Naive thymus-derived CD4-positive, alpha-beta T cell (primary cell): ENCODE measurements at regions not wholly inside any gene's neighbourhood (a gene's known extent, or its start where the extent isn't known, plus 50 kb on each side); places are given as distances from the start of the nearest gene placed in this dataset.

ENCODE experiments used
- ATAC-seq: fragments of 150-1000 bp; cut with Tn5 transposase; 2 replicates; pipeline ENCODE4 v1.10.0; 2021; ENCODE audit warnings: mild to moderate bottlenecking, moderate library complexity
- CTCF ChIA-PET: fragments of 350-600 bp; sonication (Branson Sonifier 250); formaldehyde crosslinking; loops from one replicate; lab custom pipeline; 2021; ENCODE audit warnings: antibody characterized with exemption; lab: Charles Lee
- POLR2A ChIA-PET: fragments of 350-600 bp; sonication (Branson Sonifier 250); formaldehyde crosslinking; loops from one replicate; lab custom pipeline; 2021; ENCODE audit warnings: antibody characterized with exemption, inconsistent platforms; lab: Charles Lee
- DNase-seq, 9 donors: peaks; one replicate each; pipeline versions ENCODE4 v3.0.0 to v3.0.0-alpha.2; 2020 to 2022; ENCODE audit warnings: mixed read lengths in 1 of 9
- H3K27ac ChIP-seq: one replicate; pipeline ENCODE4 v1.7.0; 2013; ENCODE audit warnings: mild to moderate bottlenecking, low read depth, low read length, moderate library complexity
- H3K27me3 ChIP-seq, 2 donors: one replicate each; pipeline ENCODE4 v1.7.0; 2013; ENCODE audit warnings: low read length in 2 of 2, mild to moderate bottlenecking in 2 of 2, moderate library complexity in 2 of 2; ENCODE audit not compliant: control insufficient read depth in 2 of 2, insufficient read depth in 2 of 2
- H3K36me3 ChIP-seq, 3 experiments: 1 replicate in 2 of 3; 2 replicates in 1 of 3; pipeline ENCODE4 v1.7.0; 2013; ENCODE audit warnings: low read length in 3 of 3, mild to moderate bottlenecking in 3 of 3, moderate library complexity in 1 of 3; ENCODE audit not compliant: insufficient read depth in 3 of 3, control insufficient read depth in 2 of 3
- H3K4me1 ChIP-seq, 2 donors: one replicate each; pipeline ENCODE4 v1.7.0; 2013; ENCODE audit warnings: low read length in 2 of 2, mild to moderate bottlenecking in 2 of 2, moderate library complexity in 1 of 2; ENCODE audit not compliant: control insufficient read depth in 2 of 2, insufficient read depth in 2 of 2
- H3K4me3 ChIP-seq: 2 replicates; pipeline ENCODE4 v1.7.0; 2013; ENCODE audit warnings: mild to moderate bottlenecking, low read length
- H3K9me3 ChIP-seq, 3 experiments: 1 replicate in 2 of 3; 2 replicates in 1 of 3; pipeline ENCODE4 v1.7.0; 2013; ENCODE audit warnings: low read length in 3 of 3; ENCODE audit not compliant: control insufficient read depth in 2 of 3
- H3K27ac Mint-ChIP-seq, 9 donors: one replicate each; pipeline ENCODE4 v1.8.0; 2020 to 2022; ENCODE audit warnings: mixed read lengths in 9 of 9, mild to moderate bottlenecking in 8 of 9, moderate library complexity in 5 of 9, inconsistent platforms in 2 of 9
- H3K27me3 Mint-ChIP-seq, 5 donors: one replicate each; pipeline ENCODE4 v1.8.0; 2021 to 2022; ENCODE audit warnings: mixed read lengths in 5 of 5, mild to moderate bottlenecking in 1 of 5
- H3K36me3 Mint-ChIP-seq, 5 donors: one replicate each; pipeline ENCODE4 v1.8.0; 2020 to 2022; ENCODE audit warnings: mixed read lengths in 5 of 5, mild to moderate bottlenecking in 3 of 5, inconsistent platforms in 1 of 5
- H3K4me1 Mint-ChIP-seq, 7 donors: one replicate each; pipeline ENCODE4 v1.8.0; 2020 to 2022; ENCODE audit warnings: mixed read lengths in 7 of 7, mild to moderate bottlenecking in 3 of 7, inconsistent platforms in 1 of 7
- H3K4me3 Mint-ChIP-seq, 10 donors: one replicate each; pipeline ENCODE4 v1.8.0; 2020 to 2022; ENCODE audit warnings: mild to moderate bottlenecking in 10 of 10, mixed read lengths in 10 of 10, moderate library complexity in 6 of 10, inconsistent platforms in 2 of 10
- H3K9me3 Mint-ChIP-seq, 11 donors: one replicate each; pipeline ENCODE4 v1.8.0; 2020 to 2022; ENCODE audit warnings: mixed read lengths in 11 of 11, mild to moderate bottlenecking in 4 of 11, inconsistent platforms in 1 of 11, moderate library complexity in 1 of 11
- intact Hi-C, 2 donors: fragments of 100-400 bp; cut with micrococcal nuclease; formaldehyde crosslinking; loops; one replicate each; pipeline ENCODE4 v1.15.1; 2023

- DNase-seq = no peak
- Mint-ChIP-seq H3K27ac (no peak overlapping the region), H3K36me3 (no peaks in the 10 kb centered on the region), H3K4me1 (no peaks in the 10 kb centered on the region), H3K4me3 (no peak overlapping the region), H3K27me3 (no peaks in the 10 kb centered on the region), H3K9me3 (peaks cover 0 to 26% (median 9%) of the 10 kb centered on the region in 11 donors)
- ChIA-PET POLR2A (no interaction called here), CTCF (no interaction called here)
- Histone ChIP-seq H3K4me3 (no peak overlapping the region), H3K9me3 (no peaks in the 10 kb centered on the region), H3K27me3 (no peaks in the 10 kb centered on the region), H3K27ac (no peak overlapping the region), H3K4me1 (no peaks in the 10 kb centered on the region), H3K36me3 (no peaks in the 10 kb centered on the region)
- ATAC-seq = no peak
- intact Hi-C loops = no loop called here
These were observed 594.9 kb downstream of the KCTD8 start for GRCh38 chr4:43853565-43854264.

GRCh38 chr4:43855283-43855682 is 593.3 kb downstream of the KCTD8 start:
- DNase-seq (no peak), ATAC-seq (no peak)
- no peaks in the 10 kb centered on the region for H3K27me3 Mint-ChIP-seq
- H3K4me1 ChIP-seq = no peaks in the 10 kb centered on the region
- no peak overlapping the region for H3K4me3 Mint-ChIP-seq
- H3K4me3 ChIP-seq = no peak overlapping the region
- intact Hi-C loops = no loop called here
- no peaks in the 10 kb centered on the region for H3K36me3 ChIP-seq
- no peaks in the 10 kb centered on the region for H3K9me3 ChIP-seq
- H3K27ac ChIP-seq = no peak overlapping the region
- no peaks in the 10 kb centered on the region for H3K27me3 ChIP-seq
- no peak overlapping the region for H3K27ac Mint-ChIP-seq
- no peaks in the 10 kb centered on the region for H3K36me3 Mint-ChIP-seq
- H3K4me1 Mint-ChIP-seq = no peaks in the 10 kb centered on the region
- POLR2A ChIA-PET = no interaction called here
- H3K9me3 Mint-ChIP-seq = peaks cover 7 to 33% (median 11%) of the 10 kb centered on the region in 11 donors
- CTCF ChIA-PET = no interaction called here

GRCh38 chr4:43864616-43865146 is 583.9 kb downstream of the KCTD8 start:
- no peak overlapping the region for H3K4me3 ChIP-seq
- H3K36me3 Mint-ChIP-seq = no peaks in the 10 kb centered on the region
- ChIA-PET CTCF (no interaction called here), POLR2A (no interaction called here)
- H3K27ac ChIP-seq = no peak overlapping the region
- no peak for DNase-seq
- intact Hi-C loops = no loop called here
- H3K27ac Mint-ChIP-seq = no peak overlapping the region
- H3K4me3 Mint-ChIP-seq = no peak overlapping the region
- H3K9me3 ChIP-seq = no peaks in the 10 kb centered on the region
- H3K4me1 Mint-ChIP-seq = peaks cover 0 to 2% (median 0%) of the 10 kb centered on the region in 7 donors
- no peaks in the 10 kb centered on the region for H3K27me3 ChIP-seq
- H3K36me3 ChIP-seq = no peaks in the 10 kb centered on the region
- peaks cover under 1 to 24% (median 9%) of the 10 kb centered on the region in 11 donors for H3K9me3 Mint-ChIP-seq
- H3K4me1 ChIP-seq = no peaks in the 10 kb centered on the region
- no peak for ATAC-seq
- H3K27me3 Mint-ChIP-seq = no peaks in the 10 kb centered on the region

GRCh38 chr4:43867908-43868307 is 580.7 kb downstream of the KCTD8 start:
- ATAC-seq (no peak), DNase-seq (no peak)
- H3K27ac ChIP-seq = no peak overlapping the region
- H3K9me3 ChIP-seq = no peaks in the 10 kb centered on the region
- H3K4me3 ChIP-seq = no peak overlapping the region
- intact Hi-C loops = no loop called here
- Mint-ChIP-seq H3K27ac (no peak overlapping the region), H3K27me3 (no peaks in the 10 kb centered on the region), H3K4me1 (peaks cover 0 to 2% (median 0%) of the 10 kb centered on the region in 7 donors), H3K36me3 (no peaks in the 10 kb centered on the region), H3K9me3 (peaks cover 1 to 32% (median 8%) of the 10 kb centered on the region in 11 donors), H3K4me3 (no peak overlapping the region)
- H3K27me3 ChIP-seq = no peaks in the 10 kb centered on the region
- ChIA-PET POLR2A (no interaction called here), CTCF (no interaction called here)
- no peaks in the 10 kb centered on the region for H3K36me3 ChIP-seq
- H3K4me1 ChIP-seq = no peaks in the 10 kb centered on the region

- H3K4me3 ChIP-seq = no peak overlapping the region
- H3K9me3 ChIP-seq = no peaks in the 10 kb centered on the region
- H3K4me1 ChIP-seq = no peaks in the 10 kb centered on the region
- Mint-ChIP-seq H3K27ac (no peak overlapping the region), H3K4me1 (no peaks in the 10 kb centered on the region), H3K27me3 (no peaks in the 10 kb centered on the region), H3K4me3 (no peak overlapping the region), H3K36me3 (no peaks in the 10 kb centered on the region), H3K9me3 (peaks cover 0 to 23% (median 6%) of the 10 kb centered on the region in 11 donors)
- no peaks in the 10 kb centered on the region for H3K27me3 ChIP-seq
- no peak for ATAC-seq
- intact Hi-C loops = no loop called here
- ChIA-PET CTCF (no interaction called here), POLR2A (no interaction called here)
- no peaks in the 10 kb centered on the region for H3K36me3 ChIP-seq
- H3K27ac ChIP-seq = no peak overlapping the region
- DNase-seq = no peak
These were observed 573.0 kb downstream of the KCTD8 start for GRCh38 chr4:43875655-43876054.

- intact Hi-C loops = no loop called here
- Histone ChIP-seq H3K27me3 (no peaks in the 10 kb centered on the region), H3K4me3 (no peak overlapping the region), H3K9me3 (no peaks in the 10 kb centered on the region), H3K36me3 (no peaks in the 10 kb centered on the region), H3K27ac (no peak overlapping the region), H3K4me1 (no peaks in the 10 kb centered on the region)
- H3K36me3 Mint-ChIP-seq = no peaks in the 10 kb centered on the region
- H3K9me3 Mint-ChIP-seq = peaks cover 0 to 14% (median 5%) of the 10 kb centered on the region in 11 donors
- ChIA-PET POLR2A (no interaction called here), CTCF (no interaction called here)
- no peaks in the 10 kb centered on the region for H3K27me3 Mint-ChIP-seq
- ATAC-seq (no peak), DNase-seq (no peak)
- H3K4me1 Mint-ChIP-seq = no peaks in the 10 kb centered on the region
- no peak overlapping the region for H3K27ac Mint-ChIP-seq
- H3K4me3 Mint-ChIP-seq = no peak overlapping the region
These were observed 566.1 kb downstream of the KCTD8 start for GRCh38 chr4:43882470-43882869.

GRCh38 chr4:43886196-43886595 is 562.4 kb downstream of the KCTD8 start:
- no peaks in the 10 kb centered on the region for H3K4me1 ChIP-seq
- H3K9me3 ChIP-seq = no peaks in the 10 kb centered on the region
- H3K4me3 Mint-ChIP-seq = no peak overlapping the region
- H3K36me3 Mint-ChIP-seq = no peaks in the 10 kb centered on the region
- H3K27ac ChIP-seq = no peak overlapping the region
- no peak overlapping the region for H3K27ac Mint-ChIP-seq
- no peaks in the 10 kb centered on the region for H3K4me1 Mint-ChIP-seq
- no peaks in the 10 kb centered on the region for H3K36me3 ChIP-seq
- intact Hi-C loops = no loop called here
- CTCF ChIA-PET = no interaction called here
- no peak overlapping the region for H3K4me3 ChIP-seq
- H3K27me3 ChIP-seq = no peaks in the 10 kb centered on the region
- H3K27me3 Mint-ChIP-seq = no peaks in the 10 kb centered on the region
- DNase-seq (no peak), ATAC-seq (no peak)
- POLR2A ChIA-PET = no interaction called here
- H3K9me3 Mint-ChIP-seq = peaks cover 0 to 19% (median 5%) of the 10 kb centered on the region in 11 donors
